Psoas muscle (tissue), 7 donors: ENCODE measurements at regions not wholly inside any gene's neighbourhood (a gene's known extent, or its start where the extent isn't known, plus 50 kb on each side); places are given as distances from the start of the nearest gene placed in this dataset.
"Not testable (repeated sequence)": the region's sequence is repeated elsewhere in the genome, so short reads cannot be mapped to it uniquely, and the experiment has no call there.

ENCODE experiments used
- ATAC-seq, 4 donors: fragments of 200-7000 bp; cut with Tn5 transposase; one replicate each; pipeline ENCODE4 v1.9.1; 2020; ENCODE audit warnings: moderate library complexity in 3 of 4, mild to moderate bottlenecking in 2 of 4
- DNase-seq, 2 donors: peaks; one replicate each; pipeline ENCODE4 v3.0.0-alpha.2; 2020
- H3K27ac ChIP-seq: fragments of 200-600 bp; one replicate; pipeline ENCODE4 v1.8.0; 2022
- H3K27me3 ChIP-seq, 3 donors: fragments of 200-600 bp in 1 of 3; one replicate each; pipeline versions ENCODE4 v1.6.1 to v1.8.0; 2013 to 2022; ENCODE audit warnings: low read length in 2 of 3, mild to moderate bottlenecking in 2 of 3, moderate library complexity in 1 of 3; ENCODE audit not compliant: insufficient read depth in 3 of 3
- H3K36me3 ChIP-seq, 2 donors: fragments of 200-600 bp in 1 of 2; one replicate each; pipeline versions ENCODE4 v1.6.1 to v1.8.0; 2013 to 2022; ENCODE audit warnings: low read depth in 1 of 2, mild to moderate bottlenecking in 1 of 2, moderate library complexity in 1 of 2; ENCODE audit not compliant: insufficient read depth in 1 of 2
- H3K4me1 ChIP-seq: fragments of 200-600 bp; one replicate; pipeline ENCODE4 v1.8.0; 2022
- H3K4me3 ChIP-seq: fragments of 200-600 bp; one replicate; pipeline ENCODE4 v1.8.0; 2022; ENCODE audit warnings: mild to moderate bottlenecking
- H3K9me3 ChIP-seq: fragments of 200-600 bp; one replicate; pipeline ENCODE4 v1.8.0; 2022
- WGBS, 3 donors: extraction: QIAGEN DNeasy Blood & Tissue Kit; methylation state at CpG; one replicate each; pipeline versions ENCODE4 v1.1.6 to v1.1.7; 2013; 5-methylcytosine and 5-hydroxymethylcytosine counted together
- intact Hi-C, 2 donors: fragments of 100-400 bp; cut with DNase I; formaldehyde crosslinking; loops; one replicate each; pipeline versions ENCODE4 v1.11.0 to v1.14.2; 2022
- TF ChIP-seq, protein P1 (sequence below): fragments of 200-600 bp; IDR thresholded peaks from one replicate; pipeline ENCODE4 v1.8.0; 2022; ENCODE audit warnings: antibody characterized with exemption
- donor health status: healthy with polysubstance abuse.
- donor health status: DM: no; HTN: no; CAD: no; lungs with moderate emphysema.
- donor health status: Bipolar disorder and iron deficiency.
- donor health status: healthy.
- donor health status: DM: yes; HTN: yes; CAD: no.
- donor health status: DM: no; HTN: no; CAD: no.
- donor health status: DM: yes; HTN: yes; CAD: no.

DNA sequence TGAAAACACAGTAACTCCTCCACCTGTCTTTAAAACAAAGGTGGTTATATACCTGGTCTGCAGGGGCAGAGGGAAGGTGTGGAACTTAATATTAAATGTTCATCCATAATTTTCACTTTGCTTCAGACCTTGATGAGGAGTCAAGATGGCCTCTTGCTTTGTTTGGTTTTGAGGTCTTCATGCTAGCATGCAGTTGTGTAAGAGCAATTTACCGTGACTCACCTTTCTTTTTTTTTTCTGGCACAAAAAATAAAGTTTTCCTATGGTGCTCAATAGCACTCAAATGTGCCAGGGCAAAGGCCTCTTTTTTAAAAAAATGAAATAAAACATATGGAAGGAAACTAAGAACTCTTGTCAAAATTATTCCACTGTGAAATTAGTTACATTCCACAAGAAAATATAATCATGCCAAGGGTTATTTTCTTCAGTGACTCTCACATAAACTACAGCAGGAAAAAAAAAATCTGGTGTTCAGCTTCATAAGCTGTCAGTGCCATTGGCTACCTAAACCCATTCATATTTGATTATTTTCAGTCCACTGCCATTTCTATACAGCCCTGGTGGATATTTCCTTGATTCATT lies 128.2 kb downstream of the SLC7A11 start:
- intact Hi-C loops: no loop called here
- ATAC-seq: no peak

DNA sequence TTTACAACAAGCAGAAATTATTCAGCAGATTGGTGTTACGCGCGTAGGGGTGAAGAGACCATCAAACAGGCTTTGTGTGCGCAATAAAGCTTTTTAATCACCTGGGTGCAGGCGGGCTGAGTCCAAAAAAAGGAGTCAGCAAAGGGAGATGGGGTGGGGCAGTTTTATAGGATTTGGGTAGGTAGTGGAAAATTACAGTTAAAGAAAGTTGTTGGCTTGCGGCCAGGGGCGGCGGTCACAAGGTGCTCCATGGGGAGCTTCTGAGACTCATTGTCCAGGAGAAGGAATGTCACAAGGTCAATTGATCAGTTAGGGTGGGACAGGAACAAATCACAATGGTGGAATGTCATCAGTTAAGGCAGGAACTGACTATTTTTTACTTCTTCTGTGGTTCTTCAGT lies 129.3 kb downstream of the SLC7A11 start:
- intact Hi-C loops: not testable (repeated sequence)

More for the DNA sequence above, 128.2 kb downstream of the SLC7A11 start:
- 56 to 78% (median 71%) methylated on average over 1 of the region's 1 CpG for WGBS, 3 donors
- H3K36me3 ChIP-seq: no peaks in the 10 kb centered on the region
- no peaks in the 10 kb centered on the region for H3K27me3 ChIP-seq
- no peak for DNase-seq
- H3K4me1 ChIP-seq: no peaks in the 10 kb centered on the region
- no peak overlapping the region for H3K4me3 ChIP-seq
- TF ChIP-seq, protein P1, sequence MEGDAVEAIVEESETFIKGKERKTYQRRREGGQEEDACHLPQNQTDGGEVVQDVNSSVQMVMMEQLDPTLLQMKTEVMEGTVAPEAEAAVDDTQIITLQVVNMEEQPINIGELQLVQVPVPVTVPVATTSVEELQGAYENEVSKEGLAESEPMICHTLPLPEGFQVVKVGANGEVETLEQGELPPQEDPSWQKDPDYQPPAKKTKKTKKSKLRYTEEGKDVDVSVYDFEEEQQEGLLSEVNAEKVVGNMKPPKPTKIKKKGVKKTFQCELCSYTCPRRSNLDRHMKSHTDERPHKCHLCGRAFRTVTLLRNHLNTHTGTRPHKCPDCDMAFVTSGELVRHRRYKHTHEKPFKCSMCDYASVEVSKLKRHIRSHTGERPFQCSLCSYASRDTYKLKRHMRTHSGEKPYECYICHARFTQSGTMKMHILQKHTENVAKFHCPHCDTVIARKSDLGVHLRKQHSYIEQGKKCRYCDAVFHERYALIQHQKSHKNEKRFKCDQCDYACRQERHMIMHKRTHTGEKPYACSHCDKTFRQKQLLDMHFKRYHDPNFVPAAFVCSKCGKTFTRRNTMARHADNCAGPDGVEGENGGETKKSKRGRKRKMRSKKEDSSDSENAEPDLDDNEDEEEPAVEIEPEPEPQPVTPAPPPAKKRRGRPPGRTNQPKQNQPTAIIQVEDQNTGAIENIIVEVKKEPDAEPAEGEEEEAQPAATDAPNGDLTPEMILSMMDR: no peak
- no peaks in the 10 kb centered on the region for H3K9me3 ChIP-seq
- H3K27ac ChIP-seq: no peak overlapping the region

DNA sequence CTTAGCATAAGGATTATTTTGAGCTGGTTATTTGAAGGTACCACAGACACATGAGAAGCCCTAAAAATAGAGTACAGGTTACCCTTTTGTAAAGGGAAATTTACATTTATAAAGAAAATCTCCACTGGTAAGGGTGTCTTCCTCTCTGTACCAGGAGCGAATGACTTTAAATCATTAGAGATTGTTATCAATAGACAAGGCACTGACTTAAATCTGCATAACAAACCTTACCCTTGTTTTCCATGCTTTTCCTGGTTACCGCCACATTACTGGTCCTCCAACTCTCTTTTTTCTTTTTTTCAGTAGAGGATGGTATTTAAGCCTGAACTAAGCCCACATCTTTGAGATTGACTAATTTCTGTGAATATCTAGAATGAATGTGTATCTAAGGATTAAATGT lies 129.8 kb downstream of the SLC7A11 start:
- Histone ChIP-seq H3K4me3 (no peak overlapping the region), H3K36me3 (no peaks in the 10 kb centered on the region), H3K9me3 (no peaks in the 10 kb centered on the region), H3K27me3 (no peaks in the 10 kb centered on the region), H3K27ac (no peak overlapping the region), H3K4me1 (no peaks in the 10 kb centered on the region)
- TF ChIP-seq, protein P1: no peak
- intact Hi-C loops: no loop called here
- DNase-seq (no peak), ATAC-seq (no peak)
- WGBS, 3 donors: 96 to 98% (median 97%) methylated on average over 2 of the region's 2 CpGs

More for the DNA sequence above, 129.3 kb downstream of the SLC7A11 start:
- H3K4me3 ChIP-seq, H3K27ac ChIP-seq, H3K4me1 ChIP-seq, ATAC-seq, DNase-seq, H3K9me3 ChIP-seq, H3K27me3 ChIP-seq, H3K36me3 ChIP-seq: not testable (repeated sequence)
- 89 to 93% (median 91%) methylated on average over 8 of the region's 8 CpGs for WGBS, 3 donors

GRCh38 chr4:138111462-138112000 lies 130.6 kb downstream of the SLC7A11 start:
- no peak for DNase-seq
- H3K4me1 ChIP-seq: no peaks in the 10 kb centered on the region
- no peak overlapping the region for H3K4me3 ChIP-seq
- H3K27ac ChIP-seq: no peak overlapping the region
- 94 to 100% (median 95%) methylated on average over 3 of the region's 3 CpGs for WGBS, 3 donors
- intact Hi-C loops: no loop called here
- TF ChIP-seq, protein P1: no peak
- H3K27me3 ChIP-seq: no peaks in the 10 kb centered on the region
- no peaks in the 10 kb centered on the region for H3K9me3 ChIP-seq
- ATAC-seq: no peak
- H3K36me3 ChIP-seq: no peaks in the 10 kb centered on the region

DNA sequence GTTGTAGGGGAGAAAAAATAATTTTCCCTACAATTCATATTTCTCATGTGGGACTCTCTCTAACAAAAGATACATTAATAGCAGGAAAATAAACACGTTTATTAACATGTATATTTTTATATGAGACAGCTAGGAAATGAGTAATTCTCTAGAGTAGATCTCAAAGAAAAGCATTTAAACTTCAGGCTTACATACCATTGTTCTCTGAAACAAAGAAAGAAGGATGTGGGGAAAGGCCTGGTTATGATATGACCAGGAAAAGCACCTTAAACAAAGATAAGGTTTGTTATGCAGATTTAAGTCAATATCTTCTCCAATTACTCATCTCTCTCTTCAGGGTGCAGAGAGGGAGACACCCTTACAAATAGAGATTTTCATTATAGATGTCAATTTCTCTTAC lies 131.3 kb downstream of the SLC7A11 start:
- Histone ChIP-seq H3K9me3 (no peaks in the 10 kb centered on the region), H3K27ac (no peak overlapping the region), H3K4me1 (no peaks in the 10 kb centered on the region), H3K27me3 (no peaks in the 10 kb centered on the region), H3K4me3 (no peak overlapping the region), H3K36me3 (no peaks in the 10 kb centered on the region)
- DNase-seq (no peak), ATAC-seq (no peak)
- 47 to 67% (median 58%) methylated on average over 1 of the region's 1 CpG for WGBS, 3 donors
- intact Hi-C loops: no loop called here
- TF ChIP-seq, protein P1: no peak
